ENCODE measurements at regions not wholly inside any gene's neighbourhood (a gene's known extent, or its start where the extent isn't known, plus 50 kb on each side); places are given as distances from the start of the nearest gene placed in this dataset.

- TF ChIP-seq CTCF (conservative IDR thresholded peaks at IDR 0.05) = no peak
- no peak overlapping the region for H3K27ac ChIP-seq
Observed at GRCh38 chr1:37130221-37130948, 96.1 kb upstream of the GRIK3 start.

- no peak for TF ChIP-seq CTCF (conservative IDR thresholded peaks at IDR 0.05)
Observed at GRCh38 chr1:37131281-37131680, 97.0 kb upstream of the GRIK3 start.

GRCh38 chr1:37133276-37134145 is 99.2 kb upstream of the GRIK3 start:
- no peak for TF ChIP-seq CTCF (conservative IDR thresholded peaks at IDR 0.05)
- no peak overlapping the region for H3K27ac ChIP-seq

More at GRCh38 chr1:37131281-37131680, 97.0 kb upstream of the GRIK3 start:
- no peak overlapping the region for H3K27ac ChIP-seq

- TF ChIP-seq CTCF (conservative IDR thresholded peaks at IDR 0.05) = no peak
- H3K27ac ChIP-seq = no peak overlapping the region
Observed at GRCh38 chr1:37134599-37134998, 100.3 kb upstream of the GRIK3 start.

- H3K27ac ChIP-seq = no peak overlapping the region
- no peak for TF ChIP-seq CTCF (conservative IDR thresholded peaks at IDR 0.05)
Observed at GRCh38 chr1:37135032-37135431, 100.7 kb upstream of the GRIK3 start.

- no peak for TF ChIP-seq CTCF (conservative IDR thresholded peaks at IDR 0.05)
- H3K27ac ChIP-seq = no peak overlapping the region
Observed at GRCh38 chr1:37137014-37137413, 102.7 kb upstream of the GRIK3 start.

GRCh38 chr1:37137601-37138000 is 103.3 kb upstream of the GRIK3 start:
- no peak for TF ChIP-seq CTCF (conservative IDR thresholded peaks at IDR 0.05)
- no peak overlapping the region for H3K27ac ChIP-seq

Measured in VCaP (cell line).